Fibroblast of pulmonary artery (primary cell): ENCODE measurements at regions not wholly inside any gene's neighbourhood (a gene's known extent, or its start where the extent isn't known, plus 50 kb on each side); places are given as distances from the start of the nearest gene placed in this dataset.

Source experiments
- DNase-seq: peaks from one replicate; pipeline ENCODE4 v3.0.0-alpha.2; 2010; ENCODE audit warnings: low read depth
- H3K4me3 ChIP-seq: replicated peaks from 2 replicates; pipeline ENCODE4 v1.5.1; 2011; ENCODE audit warnings: low read depth, mild to moderate bottlenecking, control low read depth, low read length, moderate library complexity
- CTCF ChIP-seq: IDR thresholded peaks from 2 replicates; pipeline ENCODE4 v1.5.1; 2011; ENCODE audit warnings: mild to moderate bottlenecking, control low read depth, low read length, inconsistent platforms; ENCODE audit errors: missing control alignments

GRCh38 chrX:84924624-84925023 is 79.1 kb upstream of the APOOL start:
- DNase-seq: no peak
- H3K4me3 ChIP-seq: no peak overlapping the region
- no peak for TF ChIP-seq CTCF

GRCh38 chrX:84932814-84933213 is 70.9 kb upstream of the APOOL start:
- DNase-seq: no peak
- TF ChIP-seq CTCF: no peak
- H3K4me3 ChIP-seq: no peak overlapping the region

- TF ChIP-seq CTCF: no peak
- no peak for DNase-seq
- H3K4me3 ChIP-seq: no peak overlapping the region
Observed at GRCh38 chrX:84933956-84934556, 69.6 kb upstream of the APOOL start.
